ENCODE measurements at regions not wholly inside any gene's neighbourhood (a gene's known extent, or its start where the extent isn't known, plus 50 kb on each side); places are given as distances from the start of the nearest gene placed in this dataset.

- no peak for TF ChIP-seq JUN (CRISPR knock-in tag; IDR thresholded peaks at IDR 0.05)
- TF ChIP-seq CTCF (IDR thresholded peaks at IDR 0.05), result no peak
- TF ChIP-seq CREB1 (CRISPR knock-in tag; IDR thresholded peaks at IDR 0.05), result no peak
- no peak for TF ChIP-seq CBFB (CRISPR knock-in tag; IDR thresholded peaks at IDR 0.05; ENCODE audit: low read depth)
- TF ChIP-seq USF1 (CRISPR knock-in tag; IDR thresholded peaks at IDR 0.05), result no peak
- TF ChIP-seq MAX (CRISPR knock-in tag; IDR thresholded peaks at IDR 0.05), result no peak
- no peak for TF ChIP-seq SP1 (CRISPR knock-in tag; conservative IDR thresholded peaks at IDR 0.05)
- no peak for TF ChIP-seq IRF2 (CRISPR knock-in tag; IDR thresholded peaks at IDR 0.05; ENCODE audit: borderline replicate concordance, low read depth)
- TF ChIP-seq JAZF1 (CRISPR knock-in tag; IDR thresholded peaks at IDR 0.05), result no peak
- no peak for TF ChIP-seq CREM (CRISPR knock-in tag; IDR thresholded peaks at IDR 0.05)
- no peak for TF ChIP-seq USF2 (CRISPR knock-in tag; IDR thresholded peaks at IDR 0.05)
Observed at GRCh38 chr12:38101753-38102152, 214.8 kb upstream of the ALG10B start.

Data from WTC11 (cell line).